ENCODE measurements at regions not wholly inside any gene's neighbourhood (a gene's known extent, or its start where the extent isn't known, plus 50 kb on each side); places are given as distances from the start of the nearest gene placed in this dataset.
"Not testable (repeated sequence)": the region's sequence is repeated elsewhere in the genome, so short reads cannot be mapped to it uniquely, and the experiment has no call there.

- ATAC-seq: no peak
- DNase-seq: no peak
Observed at GRCh38 chr7:106583706-106584690, 77.0 kb downstream of the CCDC71L start.

DNA sequence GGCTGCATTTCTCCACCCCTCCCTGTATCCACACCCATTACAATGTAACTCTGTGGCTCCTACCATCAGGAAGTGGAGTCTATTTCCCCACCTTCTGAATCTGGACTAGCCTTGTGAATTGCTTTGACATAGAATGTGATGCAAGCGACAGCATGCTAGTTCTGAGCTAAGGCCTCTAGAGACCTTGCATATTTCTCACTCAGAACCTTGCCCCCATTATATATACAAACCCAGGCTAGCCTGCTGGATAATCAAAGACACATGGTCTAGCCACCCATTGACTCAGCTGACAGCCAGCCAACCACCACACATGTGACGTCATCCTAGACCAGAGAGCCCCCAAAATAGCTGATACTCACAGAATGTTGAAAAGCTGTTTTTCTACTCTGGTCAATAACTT, 77.9 kb downstream of the CCDC71L start:
- ATAC-seq: no peak
- no peak for DNase-seq

DNA sequence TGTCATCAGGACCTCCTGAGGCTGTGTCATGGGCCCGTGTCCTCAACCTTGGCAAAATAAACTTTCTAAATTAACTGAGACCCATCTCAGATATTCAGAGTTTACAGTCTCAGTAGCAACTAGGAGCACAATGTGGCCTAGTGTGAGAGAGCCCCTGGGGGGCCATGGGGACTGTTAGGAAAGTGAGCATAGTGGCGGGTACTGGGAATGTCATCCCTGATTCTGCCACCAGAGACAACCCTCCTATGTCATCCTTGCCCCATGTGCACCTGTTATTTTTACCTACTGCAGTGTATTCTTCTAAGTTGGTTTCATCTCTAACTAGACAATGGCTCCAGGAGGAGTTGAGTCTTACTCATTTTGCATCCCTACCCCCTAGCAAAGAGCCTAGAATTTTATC, 78.6 kb downstream of the CCDC71L start:
- no peak for ATAC-seq
- no peak for DNase-seq

DNA sequence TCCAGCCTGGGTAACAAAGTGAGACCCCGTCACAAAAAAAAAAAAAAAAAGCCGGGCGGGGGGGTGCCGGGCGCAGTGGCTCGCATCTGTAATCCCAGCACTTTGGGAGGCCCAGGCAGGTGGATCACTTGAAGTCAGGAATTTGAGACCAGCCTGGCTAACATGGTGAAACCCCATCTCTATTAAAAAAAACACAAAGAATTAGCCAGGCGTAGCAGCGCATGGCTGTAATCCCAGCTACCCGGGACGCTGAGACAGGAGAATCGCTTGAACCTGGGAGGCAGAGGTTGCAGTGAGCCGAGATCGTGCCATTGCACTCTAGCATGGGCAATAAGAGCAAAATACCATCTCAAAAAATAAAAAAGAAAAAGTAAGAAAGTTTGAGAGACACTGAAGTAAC, 81.9 kb downstream of the CCDC71L start:
- not testable (repeated sequence) for DNase-seq, ATAC-seq

DNA sequence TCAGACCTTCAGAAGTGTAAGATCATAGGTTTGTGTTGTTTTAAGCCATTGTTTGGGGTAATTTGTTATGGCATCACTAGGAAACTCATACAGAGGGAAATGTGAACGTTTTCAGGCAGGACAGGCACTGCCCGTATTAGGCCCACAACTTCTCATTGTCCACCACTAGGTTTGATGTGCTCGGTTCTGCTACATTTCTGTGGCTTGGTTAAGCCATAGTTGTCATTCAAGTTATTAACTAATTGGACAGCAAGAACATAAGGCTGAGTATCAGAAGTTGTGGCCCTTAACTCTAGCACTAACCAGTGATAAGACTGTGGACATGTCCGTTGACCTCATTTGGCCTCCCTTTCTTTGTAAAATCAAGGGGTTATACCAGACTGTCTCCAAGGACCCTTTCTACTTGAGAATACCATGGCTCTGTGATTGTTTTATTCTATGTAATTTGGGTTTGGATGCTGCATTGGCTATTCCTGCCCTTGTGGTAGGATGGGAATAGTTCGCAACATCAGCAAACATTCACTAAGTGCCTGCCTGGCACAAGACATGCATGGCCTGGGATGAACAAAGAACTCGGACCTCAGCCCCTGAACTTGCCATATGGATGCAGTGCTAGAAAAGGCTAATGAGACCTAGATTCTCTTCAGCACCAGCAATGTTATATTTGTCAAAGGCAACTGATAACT, 85.7 kb downstream of the CCDC71L start:
- ATAC-seq (no peak), DNase-seq (no peak)

DNA sequence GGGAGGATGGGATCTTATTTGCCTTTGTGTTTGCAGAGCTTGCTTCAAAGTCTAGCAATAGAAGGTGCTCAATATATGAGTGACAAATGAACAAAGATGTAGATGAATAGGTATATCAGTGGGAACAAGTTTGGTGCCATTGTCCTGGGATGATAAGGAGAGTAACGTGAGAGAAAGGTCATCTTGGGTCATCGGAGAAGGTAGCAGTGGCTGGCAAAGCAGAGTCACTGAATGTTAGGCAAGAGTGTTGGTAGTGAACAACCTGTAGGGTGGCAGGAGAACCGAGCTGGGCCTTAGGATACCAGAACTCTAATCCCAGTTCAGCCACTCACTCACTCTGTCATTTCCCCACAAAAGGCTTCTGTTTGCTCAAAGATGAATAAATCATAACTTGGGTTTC, 87.2 kb downstream of the CCDC71L start:
- DNase-seq: no peak

DNA sequence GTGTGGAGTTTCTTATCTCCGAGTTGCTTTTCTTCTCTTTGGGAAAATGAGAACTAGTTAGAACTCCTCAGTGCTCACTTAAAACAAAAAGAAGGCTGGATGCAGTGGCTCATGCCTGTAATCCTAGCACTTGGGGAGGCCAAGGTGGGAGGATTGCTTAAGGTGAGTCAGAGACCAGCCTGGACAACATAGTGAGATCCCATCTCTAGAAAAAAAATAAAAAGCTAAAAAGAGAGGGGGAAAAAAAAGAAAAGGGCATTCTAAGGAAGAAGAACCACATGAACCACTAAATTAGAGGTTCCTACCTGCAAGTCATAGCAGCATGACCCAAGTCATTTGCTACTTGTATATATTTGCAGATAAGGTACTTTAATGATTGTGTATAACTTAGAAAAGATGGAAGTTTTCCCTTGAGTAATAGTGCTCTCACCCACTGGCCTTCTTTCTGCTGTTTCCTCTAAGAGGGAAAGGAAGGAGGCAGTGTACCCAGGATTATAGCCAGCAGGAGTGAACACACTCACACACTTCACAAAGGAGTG, 87.8 kb downstream of the CCDC71L start:
- ATAC-seq: no peak
- no peak for DNase-seq

More for the DNA sequence above, 87.2 kb downstream of the CCDC71L start:
- no peak for ATAC-seq

DNA sequence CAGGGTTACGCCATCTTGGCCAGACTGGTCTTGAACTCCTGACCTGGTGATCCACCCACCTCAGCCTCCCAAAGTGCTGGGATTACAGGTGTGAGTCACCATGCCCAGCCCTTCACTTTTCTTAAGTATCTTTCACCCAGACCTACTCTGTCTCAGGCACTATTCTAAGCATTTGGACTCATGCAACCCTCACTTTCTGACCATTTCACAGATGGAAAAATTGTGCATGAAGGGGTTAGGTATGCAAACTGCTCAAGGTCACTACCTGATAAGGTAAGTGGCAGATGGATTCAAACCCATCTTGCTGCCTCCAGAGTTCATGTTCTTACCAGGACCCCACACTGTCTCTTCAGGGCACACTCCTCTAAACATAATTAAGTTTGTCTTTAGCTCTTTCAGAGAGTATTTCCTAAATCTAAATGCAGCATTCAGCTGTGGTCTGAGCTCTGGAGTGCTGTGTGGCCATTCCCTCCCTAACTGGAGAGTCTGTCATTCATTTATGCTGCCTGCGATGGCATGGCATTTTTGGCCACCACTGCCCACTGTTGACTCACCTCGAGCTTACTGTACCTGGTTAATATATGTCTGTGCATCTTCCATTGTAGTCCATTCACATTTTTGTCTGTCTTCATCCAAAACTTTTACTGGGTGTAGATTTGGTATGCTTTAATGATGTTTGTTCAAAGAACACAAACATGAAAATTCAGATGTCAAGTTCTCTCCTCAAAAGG, 88.4 kb downstream of the CCDC71L start:
- ATAC-seq: no peak
- DNase-seq: no peak

DNA sequence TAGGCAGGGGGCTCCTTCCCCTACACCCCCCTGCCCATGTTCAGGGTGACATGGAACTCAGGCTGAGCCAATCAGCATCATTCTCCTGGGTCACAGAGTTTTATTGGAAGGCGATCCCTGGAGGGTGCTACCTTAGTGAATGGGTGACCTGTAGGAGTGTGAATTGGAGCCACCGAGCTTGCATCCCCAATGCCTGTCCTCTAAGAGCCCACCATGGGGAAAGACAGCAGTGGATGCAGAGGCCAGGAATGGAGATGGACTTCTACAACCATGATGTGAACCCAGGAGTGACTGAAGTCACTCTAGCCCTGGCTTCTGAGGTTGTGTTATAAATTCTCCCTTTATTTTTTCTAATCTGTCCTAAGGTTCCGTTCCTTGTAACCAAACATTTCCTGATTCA, 89.4 kb downstream of the CCDC71L start:
- DNase-seq: no peak
- no peak for ATAC-seq

DNA sequence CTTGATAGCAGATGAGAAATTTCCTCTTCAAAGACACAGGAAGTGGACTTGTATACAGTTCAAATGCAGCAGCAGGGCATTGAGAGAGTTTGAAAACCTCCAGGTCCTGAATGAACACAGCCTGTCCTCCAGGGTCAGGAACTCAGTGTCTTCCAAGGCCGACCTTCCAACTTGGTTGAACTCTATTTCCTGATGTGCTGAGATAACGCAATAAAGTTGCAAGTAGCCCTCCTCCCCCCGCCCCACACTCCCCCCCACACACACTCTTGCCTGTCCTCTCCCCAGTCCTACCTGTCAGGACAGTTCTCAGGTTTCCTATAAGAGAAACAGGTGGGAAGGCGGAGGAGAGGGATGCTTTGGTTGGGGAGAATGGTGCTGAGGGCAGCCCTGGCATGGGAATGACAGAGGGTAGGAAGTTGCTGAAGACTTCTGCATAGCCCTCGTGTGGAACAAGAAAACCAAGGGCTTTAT, 90.0 kb downstream of the CCDC71L start:
- ATAC-seq: no peak
- no peak for DNase-seq

DNA sequence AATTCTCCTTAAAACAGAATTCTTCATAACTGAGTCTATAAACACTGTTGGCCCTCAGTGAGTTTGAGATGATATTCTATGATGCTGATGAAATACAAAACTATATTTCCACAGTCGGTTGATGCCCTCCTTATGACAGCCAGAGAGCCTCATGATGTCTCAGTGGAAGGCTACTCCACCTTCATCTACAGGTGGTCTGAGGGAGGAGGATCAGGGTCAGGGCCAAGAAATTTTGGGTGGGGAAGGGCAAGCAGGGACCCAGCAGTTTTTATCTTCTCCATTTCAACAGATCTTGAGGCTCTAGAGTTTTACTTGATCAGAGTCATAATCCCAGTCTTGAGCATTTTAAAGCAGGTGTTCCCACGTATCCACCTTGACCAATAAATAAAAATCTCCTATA, 90.8 kb downstream of the CCDC71L start:
- DNase-seq: no peak
- ATAC-seq: no peak

DNA sequence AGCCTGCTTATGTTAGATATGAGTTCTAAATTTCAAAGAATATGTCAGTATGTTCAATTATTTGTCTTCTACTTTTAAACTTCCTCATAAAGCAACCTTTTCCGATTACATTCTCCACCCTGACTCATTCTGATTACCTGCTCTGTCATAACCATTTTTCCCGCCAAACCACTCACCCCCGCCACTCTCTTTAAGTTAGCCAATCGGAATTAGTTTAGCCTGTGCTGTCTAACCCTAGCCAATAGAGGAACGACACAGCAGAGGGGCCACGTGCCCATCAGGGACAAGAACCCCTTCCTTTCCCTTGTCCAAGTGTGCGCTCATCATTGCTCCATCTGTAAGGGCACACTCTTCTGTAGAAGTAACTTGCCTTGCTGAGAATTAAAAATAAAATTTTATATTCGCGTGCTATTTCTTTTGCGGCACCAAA, 91.4 kb downstream of the CCDC71L start:
- no peak for ATAC-seq

DNA sequence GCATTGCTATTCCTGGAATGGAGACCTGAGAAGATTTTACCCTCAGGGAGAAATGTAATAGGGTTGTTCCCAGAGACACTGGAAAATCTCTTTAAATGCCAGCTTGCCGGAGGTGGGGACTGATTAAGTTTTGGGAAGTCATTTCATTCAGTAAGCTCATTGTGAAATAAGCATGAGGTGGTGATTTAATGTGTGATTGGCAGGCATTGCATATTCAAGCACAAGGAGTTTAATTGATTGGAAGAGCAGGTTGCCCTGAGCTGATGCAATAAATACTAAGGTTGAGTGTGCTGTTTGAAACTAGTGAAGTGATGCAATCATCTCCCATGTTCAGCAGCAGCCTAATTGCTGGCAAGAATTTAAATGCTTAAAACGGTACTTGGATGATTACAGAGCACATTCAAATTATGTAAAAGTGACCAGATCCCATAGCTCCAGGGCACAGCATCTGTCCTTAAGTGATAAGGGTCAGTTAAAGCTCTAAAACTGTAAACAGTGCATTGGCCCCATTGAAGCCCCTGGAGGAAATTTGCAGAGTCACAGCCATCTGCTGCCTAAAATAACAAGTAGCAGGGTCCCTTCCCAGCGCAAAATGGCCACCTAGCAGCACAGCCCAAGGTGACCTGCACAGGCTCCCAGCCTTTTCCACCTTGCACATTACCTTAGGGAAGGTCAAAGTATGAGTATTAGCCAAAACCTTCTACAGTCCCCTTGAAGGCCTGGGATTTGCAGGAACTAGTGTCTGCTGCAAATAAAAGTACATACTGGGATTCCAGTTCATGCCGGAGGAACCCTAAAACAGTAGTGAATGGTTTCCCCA, 92.1 kb downstream of the CCDC71L start:
- no peak for ATAC-seq
- DNase-seq: no peak

More for the DNA sequence above, 91.4 kb downstream of the CCDC71L start:
- DNase-seq: no peak

DNA sequence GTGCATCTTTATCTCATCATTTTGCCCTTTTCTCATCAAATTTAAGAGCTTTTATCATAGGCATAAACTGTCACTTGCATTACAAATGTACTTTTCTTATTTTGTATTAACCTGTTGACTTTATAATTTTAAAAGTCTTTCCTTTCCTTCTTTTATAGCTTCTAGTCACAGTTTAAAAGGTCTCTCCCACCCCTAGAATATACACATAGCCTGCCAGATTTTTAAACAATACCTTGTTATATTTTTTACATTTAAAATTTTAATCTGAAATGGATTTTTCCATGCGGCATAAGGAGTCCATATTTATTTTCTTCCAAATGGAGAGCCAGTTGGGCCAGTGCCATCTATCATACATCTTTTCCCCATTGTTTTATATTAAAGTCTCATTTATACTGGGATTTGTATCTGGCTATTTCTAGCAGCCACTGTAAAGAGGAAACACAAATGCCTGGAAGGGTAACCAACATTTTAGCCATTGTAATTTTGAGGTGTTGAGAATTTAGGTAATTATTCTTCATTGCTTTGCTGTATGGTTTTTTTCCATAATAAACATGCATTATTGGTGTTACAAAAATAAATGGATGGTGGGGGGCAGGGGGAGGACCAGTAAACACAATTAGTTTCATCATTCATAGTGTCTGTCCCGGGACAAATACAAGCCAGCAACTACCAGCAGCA, 92.8 kb downstream of the CCDC71L start:
- ATAC-seq: no peak

GRCh38 chr7:106567204-106568001, 93.6 kb downstream of the CCDC71L start:
- DNase-seq, ATAC-seq: not testable (repeated sequence)

More for the DNA sequence above, 92.8 kb downstream of the CCDC71L start:
- no peak for DNase-seq

DNA sequence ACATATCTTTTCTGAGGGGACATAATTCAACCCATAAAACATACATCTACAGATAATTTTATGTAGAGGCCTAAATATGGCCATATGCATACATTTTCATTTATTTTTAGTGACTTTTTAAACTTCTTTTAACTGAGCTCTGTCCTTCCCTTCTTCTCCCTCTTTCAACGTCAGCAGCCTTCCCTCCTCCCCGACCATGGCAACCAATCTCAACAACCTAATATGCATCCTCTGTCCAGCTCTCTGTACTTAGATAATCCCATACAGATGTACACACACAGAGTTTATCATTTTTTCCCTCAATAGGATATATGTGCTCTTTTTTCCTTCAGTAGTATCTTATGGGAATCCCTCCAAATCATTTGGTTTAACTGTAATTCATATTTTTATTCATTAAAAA, 94.3 kb downstream of the CCDC71L start:
- ATAC-seq (no peak), DNase-seq (no peak)

GRCh38 chr7:106566196-106566595, 94.8 kb downstream of the CCDC71L start:
- ATAC-seq (no peak), DNase-seq (no peak)

DNA sequence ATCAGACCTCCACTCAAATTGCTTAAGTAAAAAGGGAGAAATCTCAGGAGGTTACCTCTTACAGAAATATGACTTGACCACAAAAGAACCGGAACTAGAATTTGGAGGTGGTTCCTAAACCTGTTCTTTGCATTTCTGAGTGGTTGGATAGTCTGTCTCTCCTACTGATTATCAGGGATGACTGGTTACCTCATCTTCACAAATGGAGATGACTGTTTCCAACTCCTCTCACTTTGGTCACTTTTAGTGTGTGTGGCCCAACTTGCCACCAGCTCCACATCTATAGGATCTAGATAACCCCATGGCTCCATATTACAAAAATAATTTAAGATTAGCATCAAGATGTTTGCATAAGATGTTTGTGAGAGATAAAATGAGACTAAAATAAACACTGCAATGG, 95.5 kb downstream of the CCDC71L start:
- ATAC-seq: no peak
- DNase-seq: no peak

GRCh38 chr7:106563466-106564150, 97.3 kb downstream of the CCDC71L start:
- DNase-seq (no peak), ATAC-seq (no peak)

Measured in stimulated activated naive CD8-positive, alpha-beta T cell treated with anti-CD3 and anti-CD28 coated beads, Interleukin-15, Interleukin-2, amounts not matched to agents 100 U/mL and 50 U/mL, for 24 hours (primary cell).